Karpas-422 (cell line): ENCODE measurements at regions not wholly inside any gene's neighbourhood (a gene's known extent, or its start where the extent isn't known, plus 50 kb on each side); places are given as distances from the start of the nearest gene placed in this dataset.
"Not testable (repeated sequence)": the region's sequence is repeated elsewhere in the genome, so short reads cannot be mapped to it uniquely, and the experiment has no call there.

ENCODE experiments used
- DNase-seq: peaks from one replicate; pipeline ENCODE4 v3.0.0-alpha.2; 2015
- H2AFZ ChIP-seq: fragments of 200-600 bp; sonication (generic); 2 replicates; pipeline ENCODE4 v1.6.1; 2014; ENCODE audit warnings: antibody characterized with exemption, low read length, mixed read lengths
- H3K27ac ChIP-seq: fragments of 200-600 bp; sonication (generic); 2 replicates; pipeline ENCODE4 v1.5.1; 2014; ENCODE audit warnings: mild to moderate bottlenecking, low read length, moderate library complexity
- H3K27me3 ChIP-seq: fragments of 200-600 bp; sonication (generic); 2 replicates; pipeline ENCODE4 v1.6.1; 2014; ENCODE audit warnings: low read length, mixed read lengths
- H3K36me3 ChIP-seq: fragments of 200-600 bp; sonication (generic); 2 replicates; pipeline ENCODE4 v1.6.1; 2014; ENCODE audit warnings: low read length, mixed read lengths; ENCODE audit not compliant: insufficient read depth
- H3K4me1 ChIP-seq: fragments of 200-600 bp; sonication (generic); 2 replicates; pipeline ENCODE4 v1.6.1; 2014; ENCODE audit warnings: mild to moderate bottlenecking, low read length, mixed read lengths
- H3K4me2 ChIP-seq: fragments of 200-600 bp; sonication (generic); 2 replicates; pipeline ENCODE4 v1.6.1; 2014; ENCODE audit warnings: low read length, low read depth, mild to moderate bottlenecking; ENCODE audit not compliant: poor library complexity, severe bottlenecking
- H3K4me3 ChIP-seq: fragments of 200-600 bp; sonication (generic); 2 replicates; pipeline ENCODE4 v1.5.1; 2014; ENCODE audit warnings: mild to moderate bottlenecking, antibody characterized with exemption, low read length, mixed read lengths
- H3K79me2 ChIP-seq: fragments of 200-600 bp; sonication (generic); 2 replicates; pipeline ENCODE4 v1.6.1; 2014; ENCODE audit warnings: mild to moderate bottlenecking, low read length, mixed read lengths
- H3K9ac ChIP-seq: fragments of 200-600 bp; sonication (generic); 2 replicates; pipeline ENCODE4 v1.6.0; 2014; ENCODE audit warnings: low read length
- H3K9me2 ChIP-seq: fragments of 200-600 bp; sonication (generic), shearing (Covaris generic); replicated peaks from 2 replicates; pipeline ENCODE4 v1.6.0; 2014; ENCODE audit warnings: mild to moderate bottlenecking, low read length, moderate library complexity; ENCODE audit not compliant: insufficient read depth
- H3K9me3 ChIP-seq: fragments of 300-700, 200-600 bp; sonication (generic); 2 replicates; pipeline ENCODE4 v1.6.1; 2014; ENCODE audit warnings: low read length, mixed read lengths
- H4K20me1 ChIP-seq: fragments of 200-600 bp; sonication (generic); 2 replicates; pipeline ENCODE4 v1.6.1; 2014; ENCODE audit warnings: mild to moderate bottlenecking, antibody characterized with exemption, low read length, low read depth; ENCODE audit not compliant: insufficient read depth

DNA sequence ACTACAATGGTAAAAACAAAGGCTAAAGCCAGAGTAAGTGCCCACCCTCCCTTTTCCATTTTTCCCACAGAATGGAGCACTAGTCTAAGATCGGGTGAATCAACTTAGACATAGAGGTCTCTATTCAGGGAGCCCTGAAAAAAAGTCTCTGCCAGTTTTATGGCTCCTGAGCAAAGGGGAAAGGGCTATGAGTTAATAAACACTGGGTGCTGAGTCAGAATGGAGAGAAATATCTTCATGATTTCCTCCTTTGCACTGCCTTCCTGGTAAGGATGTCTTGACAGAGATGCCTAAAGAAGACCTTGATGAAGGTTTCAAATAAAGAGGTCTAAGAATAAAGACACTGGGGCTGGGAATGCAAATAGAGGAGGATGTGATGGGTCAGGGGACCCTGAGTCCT, 607.4 kb upstream of the MBL2 start:
- H3K4me1 ChIP-seq: no peaks in the 10 kb centered on the region
- H3K27ac ChIP-seq: no peak overlapping the region
- peaks cover 24% of the 10 kb centered on the region for H3K9me3 ChIP-seq
- no peak overlapping the region for H3K4me3 ChIP-seq
- no peaks in the 10 kb centered on the region for H3K79me2 ChIP-seq
- H4K20me1 ChIP-seq: no peaks in the 10 kb centered on the region
- H3K4me2 ChIP-seq: no peak overlapping the region
- DNase-seq: no peak
- no peaks in the 10 kb centered on the region for H3K27me3 ChIP-seq
- H3K36me3 ChIP-seq: no peaks in the 10 kb centered on the region
- H3K9ac ChIP-seq: no peak overlapping the region
- H3K9me2 ChIP-seq: no peaks in the 10 kb centered on the region
- no peak overlapping the region for H2AFZ ChIP-seq

DNA sequence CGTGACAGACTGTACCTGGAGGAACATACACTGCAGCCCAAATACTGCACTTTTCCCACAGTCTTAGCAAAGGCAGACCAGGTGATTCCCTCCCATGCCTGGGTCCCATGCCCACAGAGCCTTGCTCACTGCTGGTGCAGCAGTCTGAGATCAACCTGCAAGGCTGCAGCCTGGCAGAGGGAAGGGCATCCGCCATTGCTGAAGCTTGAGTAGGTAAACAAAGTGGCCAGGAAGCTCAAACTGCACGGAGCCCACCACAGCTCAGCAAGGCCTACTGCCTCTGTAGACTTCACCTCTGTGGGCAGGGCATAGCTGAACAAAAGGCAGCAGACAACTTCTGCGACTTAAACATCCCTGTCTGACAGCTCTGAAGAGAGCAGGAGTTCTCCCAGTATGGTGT, 597.8 kb upstream of the MBL2 start:
- Histone ChIP-seq H3K27ac (no peak overlapping the region), H3K9me3 (peaks cover 6% of the 10 kb centered on the region), H2AFZ (no peak overlapping the region), H3K27me3 (no peaks in the 10 kb centered on the region), H3K79me2 (no peaks in the 10 kb centered on the region), H3K4me2 (no peak overlapping the region), H3K9me2 (no peaks in the 10 kb centered on the region), H3K36me3 (no peaks in the 10 kb centered on the region), H3K4me1 (no peaks in the 10 kb centered on the region), H3K9ac (no peak overlapping the region), H3K4me3 (no peak overlapping the region), H4K20me1 (no peaks in the 10 kb centered on the region)
- no peak for DNase-seq

DNA sequence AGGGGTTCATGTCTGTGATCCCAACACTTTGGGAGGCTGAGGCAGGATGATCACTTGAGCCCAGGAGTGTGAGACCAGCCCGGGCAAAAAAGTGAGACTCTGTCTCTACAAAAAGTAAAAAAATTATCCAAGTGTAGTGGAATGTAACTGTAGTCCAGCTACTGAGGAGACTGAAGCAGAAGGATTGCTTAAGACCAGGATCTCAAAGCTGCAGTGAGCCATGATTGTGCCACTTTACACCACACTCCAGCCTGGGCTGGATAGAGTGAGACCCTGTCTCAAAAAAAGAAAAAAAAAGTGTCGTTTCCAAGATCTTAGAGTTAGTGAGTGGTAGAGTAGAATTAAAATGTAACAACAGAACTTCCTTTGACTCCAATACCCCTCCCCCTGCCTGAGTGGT, 589.4 kb upstream of the MBL2 start:
- H3K4me3 ChIP-seq: no peak overlapping the region
- no peak overlapping the region for H2AFZ ChIP-seq
- no peaks in the 10 kb centered on the region for H3K9me2 ChIP-seq
- H3K27ac ChIP-seq: no peak overlapping the region
- H3K9me3 ChIP-seq: peaks cover 37% of the 10 kb centered on the region
- no peaks in the 10 kb centered on the region for H3K4me1 ChIP-seq
- no peaks in the 10 kb centered on the region for H4K20me1 ChIP-seq
- H3K9ac ChIP-seq: no peak overlapping the region
- H3K79me2 ChIP-seq: no peaks in the 10 kb centered on the region
- DNase-seq: no peak
- H3K4me2 ChIP-seq: no peak overlapping the region
- no peaks in the 10 kb centered on the region for H3K36me3 ChIP-seq
- H3K27me3 ChIP-seq: no peaks in the 10 kb centered on the region

DNA sequence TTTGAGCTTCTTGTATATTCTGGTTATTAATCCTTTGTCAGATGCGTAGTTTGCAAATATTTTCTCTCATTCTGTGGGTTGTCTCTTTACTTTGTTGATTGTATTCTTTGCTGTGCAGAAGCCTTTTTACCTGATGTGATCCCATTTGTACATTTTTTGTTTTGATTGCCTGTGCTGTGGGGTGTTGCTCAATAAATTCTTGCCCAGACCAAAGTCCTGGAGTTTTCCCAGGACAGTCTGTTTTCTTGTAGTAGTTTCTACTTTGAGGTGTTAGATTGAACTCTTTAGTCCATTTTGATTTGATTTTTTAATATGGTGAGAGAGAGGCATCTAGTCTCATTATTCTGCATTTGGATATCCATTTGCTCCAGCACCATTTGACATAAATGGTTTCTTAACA, 588.7 kb upstream of the MBL2 start:
- Histone ChIP-seq H4K20me1 (no peaks in the 10 kb centered on the region), H3K79me2 (no peaks in the 10 kb centered on the region), H3K9me3 (peaks cover 35% of the 10 kb centered on the region), H2AFZ (no peak overlapping the region), H3K4me3 (no peak overlapping the region), H3K27ac (no peak overlapping the region), H3K4me1 (no peaks in the 10 kb centered on the region), H3K36me3 (no peaks in the 10 kb centered on the region), H3K9me2 (no peaks in the 10 kb centered on the region), H3K9ac (no peak overlapping the region), H3K27me3 (no peaks in the 10 kb centered on the region), H3K4me2 (no peak overlapping the region)
- no peak for DNase-seq

DNA sequence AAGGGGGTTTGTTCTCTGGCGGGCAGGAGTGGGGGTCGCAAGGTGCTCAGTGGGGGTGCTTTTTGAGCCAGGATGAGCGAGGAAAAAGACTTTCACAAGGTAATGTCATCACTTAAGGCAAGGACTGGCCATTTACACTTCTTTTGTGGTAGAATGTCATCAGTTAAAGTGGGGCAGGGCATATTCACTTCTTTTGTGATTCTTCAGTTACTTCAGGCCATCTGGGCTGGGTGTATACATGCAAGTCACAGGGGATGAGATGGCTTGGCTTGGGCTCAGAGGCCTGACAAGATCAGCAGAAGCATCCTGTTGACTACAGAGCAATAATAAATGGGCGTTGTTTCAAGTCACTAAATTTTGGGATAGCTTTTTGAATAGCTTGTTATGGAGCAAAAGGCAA, 586.4 kb upstream of the MBL2 start:
- H3K4me2 ChIP-seq, H3K4me3 ChIP-seq, H3K4me1 ChIP-seq, H2AFZ ChIP-seq, H3K9ac ChIP-seq, H3K9me2 ChIP-seq, H3K27me3 ChIP-seq, H3K79me2 ChIP-seq, H3K36me3 ChIP-seq, H3K27ac ChIP-seq, DNase-seq, H4K20me1 ChIP-seq: not testable (repeated sequence)
- peaks cover 27% of the 10 kb centered on the region for H3K9me3 ChIP-seq

DNA sequence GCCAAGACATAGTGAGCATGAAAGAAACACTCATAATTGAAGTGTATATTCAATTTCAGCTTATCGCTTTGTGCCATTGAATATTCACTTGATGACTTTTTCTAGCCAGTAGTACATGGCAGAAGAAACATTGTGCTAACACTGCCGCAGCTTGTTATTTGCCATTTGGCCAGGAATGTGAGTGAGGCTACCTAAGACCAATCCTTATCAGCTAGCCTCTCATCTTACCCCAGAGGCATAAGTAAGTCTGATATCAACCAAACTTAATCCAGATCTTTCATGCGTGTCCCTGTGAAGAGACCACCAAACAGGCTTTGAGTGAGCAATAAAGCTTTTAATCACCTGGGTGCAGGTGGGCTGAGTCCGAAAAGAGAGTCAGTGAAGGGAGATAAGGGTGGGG, 586.0 kb upstream of the MBL2 start:
- H3K36me3 ChIP-seq: no peaks in the 10 kb centered on the region
- H3K79me2 ChIP-seq: no peaks in the 10 kb centered on the region
- peaks cover 23% of the 10 kb centered on the region for H3K9me3 ChIP-seq
- H3K27ac ChIP-seq: no peak overlapping the region
- DNase-seq: no peak
- H3K9ac ChIP-seq: no peak overlapping the region
- H3K4me2 ChIP-seq: no peak overlapping the region
- no peaks in the 10 kb centered on the region for H4K20me1 ChIP-seq
- H3K27me3 ChIP-seq: no peaks in the 10 kb centered on the region
- H3K4me3 ChIP-seq: no peak overlapping the region
- no peaks in the 10 kb centered on the region for H3K9me2 ChIP-seq
- H3K4me1 ChIP-seq: no peaks in the 10 kb centered on the region
- no peak overlapping the region for H2AFZ ChIP-seq

DNA sequence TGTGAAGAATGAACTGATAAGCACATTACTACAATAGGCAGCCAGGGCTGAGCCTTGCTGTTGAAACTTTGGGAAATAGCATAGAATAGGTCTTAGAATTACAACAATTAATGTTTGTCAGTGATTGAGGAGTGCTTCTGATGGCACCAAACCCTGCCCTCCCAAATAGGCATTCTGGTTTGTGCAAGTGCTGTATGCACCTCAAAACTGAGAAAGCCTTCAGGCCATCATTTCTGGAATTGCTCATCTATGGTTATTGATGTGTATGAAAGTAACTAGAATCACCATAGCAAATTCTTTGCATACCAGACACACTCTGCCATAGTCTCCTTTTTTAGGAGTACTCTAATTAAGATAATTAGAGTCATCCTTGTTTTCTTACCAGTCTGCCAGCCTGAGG, 585.0 kb upstream of the MBL2 start:
- no peak for DNase-seq

DNA sequence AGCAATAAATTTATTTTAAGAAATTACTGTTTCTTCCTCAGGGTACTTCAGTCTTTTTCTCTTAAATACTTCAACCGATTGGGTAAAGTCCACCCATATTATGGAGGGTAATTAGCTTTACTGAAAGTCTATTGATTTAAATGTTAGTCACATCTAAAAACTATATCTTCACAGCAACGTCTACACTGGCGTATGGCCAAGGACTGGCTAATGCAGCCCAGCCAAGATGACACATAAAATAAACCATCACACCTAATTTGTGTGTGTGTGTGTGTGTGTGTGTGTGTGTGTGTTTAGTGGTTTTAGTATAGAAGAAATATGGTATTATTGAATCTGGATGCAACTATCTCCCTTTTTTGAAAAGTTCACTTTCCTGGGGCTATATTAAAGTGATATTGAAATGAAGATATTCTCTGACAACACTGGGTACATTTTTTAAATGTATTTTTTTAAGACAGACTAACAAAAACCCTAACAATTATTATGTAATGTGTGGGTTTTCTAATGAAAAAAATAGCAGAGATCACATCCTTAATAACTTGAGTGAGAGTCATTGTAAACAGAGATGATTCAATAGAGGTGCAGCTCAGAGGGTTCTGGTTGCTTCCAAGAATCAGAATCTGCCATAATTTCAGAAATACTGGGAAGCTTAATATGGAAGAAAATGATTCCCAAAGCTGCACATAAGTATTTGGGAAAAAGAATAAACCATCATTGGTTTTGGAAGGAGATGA, 584.2 kb upstream of the MBL2 start:
- Histone ChIP-seq H3K79me2 (no peaks in the 10 kb centered on the region), H4K20me1 (no peaks in the 10 kb centered on the region), H3K27ac (no peak overlapping the region), H3K4me2 (no peak overlapping the region), H3K4me1 (no peaks in the 10 kb centered on the region), H2AFZ (no peak overlapping the region), H3K4me3 (no peak overlapping the region), H3K9me3 (peaks cover 9% of the 10 kb centered on the region; the same call in 1 of the 2 replicates), H3K9ac (no peak overlapping the region), H3K36me3 (no peaks in the 10 kb centered on the region), H3K9me2 (no peaks in the 10 kb centered on the region), H3K27me3 (no peaks in the 10 kb centered on the region)
- DNase-seq: no peak

More for the DNA sequence above, 585.0 kb upstream of the MBL2 start:
- Histone ChIP-seq H4K20me1 (no peaks in the 10 kb centered on the region), H3K79me2 (no peaks in the 10 kb centered on the region), H3K9me3 (peaks cover 16% of the 10 kb centered on the region), H2AFZ (no peak overlapping the region), H3K27ac (no peak overlapping the region), H3K9me2 (no peaks in the 10 kb centered on the region), H3K4me3 (no peak overlapping the region), H3K27me3 (no peaks in the 10 kb centered on the region), H3K36me3 (no peaks in the 10 kb centered on the region), H3K4me1 (no peaks in the 10 kb centered on the region), H3K4me2 (no peak overlapping the region), H3K9ac (no peak overlapping the region)

DNA sequence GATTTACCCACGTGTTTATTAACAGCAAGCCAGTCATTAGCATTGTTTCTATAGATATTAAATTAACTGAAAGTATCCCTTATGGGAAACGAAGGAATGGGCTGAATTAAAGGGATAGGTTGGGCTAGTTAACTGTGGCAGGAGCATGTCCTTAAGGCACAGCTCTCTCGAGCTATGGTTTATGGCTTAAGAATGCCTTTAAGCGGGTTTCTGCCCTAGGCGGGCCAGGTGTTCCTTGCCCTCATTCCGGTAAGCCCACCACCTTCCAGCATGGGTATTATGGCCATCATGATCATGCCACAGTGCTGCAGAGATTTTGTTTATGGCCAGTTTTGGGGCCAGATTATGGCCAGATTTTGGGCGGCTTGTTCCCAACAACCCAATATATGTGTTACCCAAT, 569.9 kb upstream of the MBL2 start:
- not testable (repeated sequence) for H3K9me3 ChIP-seq, H2AFZ ChIP-seq, H3K27me3 ChIP-seq, H3K79me2 ChIP-seq, H4K20me1 ChIP-seq, DNase-seq, H3K36me3 ChIP-seq, H3K9ac ChIP-seq, H3K27ac ChIP-seq, H3K4me3 ChIP-seq, H3K4me1 ChIP-seq, H3K4me2 ChIP-seq, H3K9me2 ChIP-seq
